ENCODE measurements at regions not wholly inside any gene's neighbourhood (a gene's known extent, or its start where the extent isn't known, plus 50 kb on each side); places are given as distances from the start of the nearest gene placed in this dataset.

- Histone ChIP-seq H3K4me2 (ENCODE audit: low read length) (no peak overlapping the region), H3K9me3 (ENCODE audit: insufficient read depth, low read length) (no peaks in the 10 kb centered on the region), H2AFZ (ENCODE audit: low read depth, low read length) (no peak overlapping the region), H3K4me3 (ENCODE audit: low read length) (no peak overlapping the region), H3K4me1 (ENCODE audit: low read length) (no peaks in the 10 kb centered on the region), H3K79me2 (ENCODE audit: low read length) (no peaks in the 10 kb centered on the region), H3K27me3 (ENCODE audit: low read depth, low read length) (peaks cover 4% of the 10 kb centered on the region; the same call in 1 of the 2 replicates), H4K20me1 (ENCODE audit: insufficient read depth, low read length) (no peaks in the 10 kb centered on the region), H3K27ac (ENCODE audit: low read length) (no peak overlapping the region), H3K36me3 (replicated peaks; ENCODE audit: low read depth, low read length) (no peaks in the 10 kb centered on the region), H3K9ac (ENCODE audit: low read length) (no peak overlapping the region)
- no peak for TF ChIP-seq EZH2phosphoT487 (IDR thresholded peaks at IDR 0.05; ENCODE audit: low read depth)
- TF ChIP-seq, protein P1, sequence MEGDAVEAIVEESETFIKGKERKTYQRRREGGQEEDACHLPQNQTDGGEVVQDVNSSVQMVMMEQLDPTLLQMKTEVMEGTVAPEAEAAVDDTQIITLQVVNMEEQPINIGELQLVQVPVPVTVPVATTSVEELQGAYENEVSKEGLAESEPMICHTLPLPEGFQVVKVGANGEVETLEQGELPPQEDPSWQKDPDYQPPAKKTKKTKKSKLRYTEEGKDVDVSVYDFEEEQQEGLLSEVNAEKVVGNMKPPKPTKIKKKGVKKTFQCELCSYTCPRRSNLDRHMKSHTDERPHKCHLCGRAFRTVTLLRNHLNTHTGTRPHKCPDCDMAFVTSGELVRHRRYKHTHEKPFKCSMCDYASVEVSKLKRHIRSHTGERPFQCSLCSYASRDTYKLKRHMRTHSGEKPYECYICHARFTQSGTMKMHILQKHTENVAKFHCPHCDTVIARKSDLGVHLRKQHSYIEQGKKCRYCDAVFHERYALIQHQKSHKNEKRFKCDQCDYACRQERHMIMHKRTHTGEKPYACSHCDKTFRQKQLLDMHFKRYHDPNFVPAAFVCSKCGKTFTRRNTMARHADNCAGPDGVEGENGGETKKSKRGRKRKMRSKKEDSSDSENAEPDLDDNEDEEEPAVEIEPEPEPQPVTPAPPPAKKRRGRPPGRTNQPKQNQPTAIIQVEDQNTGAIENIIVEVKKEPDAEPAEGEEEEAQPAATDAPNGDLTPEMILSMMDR (IDR thresholded peaks at IDR 0.05; ENCODE audit: low read depth, low read length): no peak
Measured at GRCh38 chr2:2834105-2834504, 503.0 kb upstream of the MYT1L start.

DNA sequence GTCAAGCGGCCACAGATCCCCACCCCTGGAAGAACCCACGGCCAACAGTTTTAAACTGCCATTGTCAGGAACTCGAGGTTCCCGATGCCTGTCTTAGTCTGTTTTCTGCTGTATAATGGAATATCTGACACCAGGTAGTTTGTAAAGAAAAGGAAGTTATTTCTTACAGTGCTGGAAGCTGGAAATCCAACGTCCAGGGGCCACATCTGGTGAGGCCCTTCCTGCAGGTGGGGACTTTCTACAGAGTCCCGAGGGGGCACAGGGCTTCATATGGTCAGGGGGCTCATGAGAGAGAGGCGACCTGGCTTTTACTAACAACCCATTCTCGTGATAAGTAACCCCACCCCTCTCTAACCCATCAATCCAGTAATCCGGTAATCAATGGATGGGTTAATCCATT is 501.6 kb upstream of the MYT1L start:
- H3K9me3 ChIP-seq (ENCODE audit: insufficient read depth, low read length): no peaks in the 10 kb centered on the region
- no peak overlapping the region for H3K4me3 ChIP-seq (ENCODE audit: low read length)
- no peak overlapping the region for H3K9ac ChIP-seq (ENCODE audit: low read length)

DNA sequence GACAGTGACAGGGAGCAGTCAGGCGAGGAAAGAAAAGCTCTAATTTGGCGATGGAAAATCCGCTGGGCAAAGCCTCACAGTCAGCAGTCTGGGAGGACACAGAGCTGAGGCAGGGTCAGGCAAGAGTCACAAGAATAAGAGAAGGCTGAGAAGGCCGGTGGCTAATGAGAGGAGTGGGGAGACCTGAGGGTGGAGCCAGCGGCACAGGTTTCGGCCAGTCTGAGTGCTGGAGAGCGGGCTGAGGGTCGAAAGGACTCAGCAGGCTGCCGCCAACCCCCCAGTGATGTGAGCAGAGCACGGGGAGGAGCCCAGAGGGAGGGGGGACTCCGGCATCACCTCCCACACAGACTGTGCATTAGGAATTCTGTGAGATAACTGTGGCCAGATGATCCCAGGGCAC is 500.6 kb upstream of the MYT1L start:
- Histone ChIP-seq H3K4me3 (ENCODE audit: low read length) (no peak overlapping the region), H4K20me1 (ENCODE audit: insufficient read depth, low read length) (no peaks in the 10 kb centered on the region), H3K9me3 (ENCODE audit: insufficient read depth, low read length) (no peaks in the 10 kb centered on the region), H3K4me1 (ENCODE audit: low read length) (no peaks in the 10 kb centered on the region), H2AFZ (ENCODE audit: low read depth, low read length) (no peak overlapping the region), H3K27ac (ENCODE audit: low read length) (no peak overlapping the region), H3K9ac (ENCODE audit: low read length) (no peak overlapping the region), H3K4me2 (ENCODE audit: low read length) (no peak overlapping the region), H3K36me3 (replicated peaks; ENCODE audit: low read depth, low read length) (no peaks in the 10 kb centered on the region), H3K79me2 (ENCODE audit: low read length) (no peaks in the 10 kb centered on the region), H3K27me3 (ENCODE audit: low read depth, low read length) (peaks cover 4% of the 10 kb centered on the region; the same call in 1 of the 2 replicates)
- TF ChIP-seq, protein P1 (IDR thresholded peaks at IDR 0.05; ENCODE audit: low read depth, low read length): no peak; the same call in 1 of the 2 replicates
- TF ChIP-seq EZH2phosphoT487 (IDR thresholded peaks at IDR 0.05; ENCODE audit: low read depth): no peak

More for the DNA sequence above, 501.6 kb upstream of the MYT1L start:
- H3K4me2 ChIP-seq (ENCODE audit: low read length): no peak overlapping the region
- TF ChIP-seq, protein P1 (IDR thresholded peaks at IDR 0.05; ENCODE audit: low read depth, low read length): no peak
- TF ChIP-seq EZH2phosphoT487 (IDR thresholded peaks at IDR 0.05; ENCODE audit: low read depth): no peak
- no peaks in the 10 kb centered on the region for H3K4me1 ChIP-seq (ENCODE audit: low read length)
- no peak overlapping the region for H2AFZ ChIP-seq (ENCODE audit: low read depth, low read length)
- peaks cover 4% of the 10 kb centered on the region; the same call in 1 of the 2 replicates for H3K27me3 ChIP-seq (ENCODE audit: low read depth, low read length)
- no peaks in the 10 kb centered on the region for H4K20me1 ChIP-seq (ENCODE audit: insufficient read depth, low read length)
- no peak overlapping the region for H3K27ac ChIP-seq (ENCODE audit: low read length)
- no peaks in the 10 kb centered on the region for H3K36me3 ChIP-seq (replicated peaks; ENCODE audit: low read depth, low read length)
- H3K79me2 ChIP-seq (ENCODE audit: low read length): no peaks in the 10 kb centered on the region

DNA sequence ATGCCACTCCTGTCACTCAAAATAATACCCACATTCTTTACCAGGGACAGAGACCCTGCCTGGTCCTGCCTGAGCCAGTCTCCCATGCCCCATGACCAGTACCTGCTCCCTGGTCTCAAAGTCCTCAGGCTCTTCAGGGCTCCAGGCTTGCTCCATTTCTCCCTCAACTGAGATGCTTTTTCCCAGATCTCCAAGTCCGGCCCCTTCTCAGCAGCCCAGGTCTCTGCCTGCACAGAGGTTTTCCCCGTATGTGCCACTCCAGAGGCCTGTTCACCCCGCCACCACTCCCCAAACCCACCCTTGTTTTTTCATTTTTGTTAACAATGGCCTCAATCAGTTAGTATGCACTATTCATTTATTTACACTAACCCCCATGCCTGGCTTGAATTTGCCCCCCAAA is 499.5 kb upstream of the MYT1L start:
- no peaks in the 10 kb centered on the region for H3K4me1 ChIP-seq (ENCODE audit: low read length)
- no peak overlapping the region for H3K4me2 ChIP-seq (ENCODE audit: low read length)
- H3K27me3 ChIP-seq (ENCODE audit: low read depth, low read length): peaks cover 4% of the 10 kb centered on the region; the same call in 1 of the 2 replicates
- TF ChIP-seq, protein P1 (IDR thresholded peaks at IDR 0.05; ENCODE audit: low read depth, low read length): no peak
- TF ChIP-seq EZH2phosphoT487 (IDR thresholded peaks at IDR 0.05; ENCODE audit: low read depth): no peak
- no peak overlapping the region for H2AFZ ChIP-seq (ENCODE audit: low read depth, low read length)
- H3K4me3 ChIP-seq (ENCODE audit: low read length): no peak overlapping the region
- H3K9me3 ChIP-seq (ENCODE audit: insufficient read depth, low read length): no peaks in the 10 kb centered on the region
- no peaks in the 10 kb centered on the region for H3K79me2 ChIP-seq (ENCODE audit: low read length)
- no peak overlapping the region for H3K9ac ChIP-seq (ENCODE audit: low read length)
- H4K20me1 ChIP-seq (ENCODE audit: insufficient read depth, low read length): no peaks in the 10 kb centered on the region
- no peak overlapping the region for H3K27ac ChIP-seq (ENCODE audit: low read length)
- H3K36me3 ChIP-seq (replicated peaks; ENCODE audit: low read depth, low read length): no peaks in the 10 kb centered on the region
